HG03175 (cell line): ENCODE measurements at regions not wholly inside any gene's neighbourhood (a gene's known extent, or its start where the extent isn't known, plus 50 kb on each side); places are given as distances from the start of the nearest gene placed in this dataset.
"Not testable (repeated sequence)": the region's sequence is repeated elsewhere in the genome, so short reads cannot be mapped to it uniquely, and the experiment has no call there.

Experiments
- ATAC-seq: cut with Tn5 transposase; IDR thresholded peaks from one replicate; pipeline ENCODE4 v1.9.1; 2021; ENCODE audit warnings: mild to moderate bottlenecking, moderate library complexity; ENCODE audit not compliant: unreplicated experiment

DNA sequence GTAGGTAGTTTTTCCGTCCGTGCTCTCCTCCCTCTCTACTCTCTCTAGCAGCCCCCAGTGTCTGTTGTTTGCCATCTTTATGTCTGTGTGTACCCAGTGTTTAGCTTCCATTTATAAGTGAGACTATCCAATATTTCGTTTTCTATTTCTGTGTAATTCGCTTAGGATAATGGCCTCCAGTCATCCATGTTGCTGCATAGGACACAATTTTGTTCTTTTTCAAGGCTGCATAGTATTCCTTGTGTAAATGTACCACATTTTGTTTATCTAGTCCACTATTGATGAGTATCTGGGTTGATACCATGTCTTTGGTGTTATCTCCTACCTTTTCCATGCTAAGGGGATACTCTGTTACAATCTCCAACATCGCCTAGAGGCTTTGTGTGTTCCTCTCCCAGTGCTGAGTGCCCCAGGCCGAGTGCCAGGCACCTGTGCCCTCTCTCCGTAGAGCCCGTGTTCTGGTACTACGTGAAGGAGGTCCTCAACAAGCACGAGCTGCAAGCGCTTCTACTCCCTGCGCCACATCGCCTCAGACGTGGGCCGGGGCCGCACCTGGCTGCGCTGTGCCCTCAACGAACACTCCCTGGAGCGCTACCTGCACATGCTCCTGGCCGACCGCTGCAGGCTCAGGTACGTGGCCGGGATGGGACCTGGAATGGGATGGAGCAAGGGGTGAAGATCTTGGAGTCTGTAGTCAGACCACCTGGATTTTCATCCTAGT, 51.0 kb downstream of the NPIPB11 start:
- ATAC-seq: not testable (repeated sequence)

DNA sequence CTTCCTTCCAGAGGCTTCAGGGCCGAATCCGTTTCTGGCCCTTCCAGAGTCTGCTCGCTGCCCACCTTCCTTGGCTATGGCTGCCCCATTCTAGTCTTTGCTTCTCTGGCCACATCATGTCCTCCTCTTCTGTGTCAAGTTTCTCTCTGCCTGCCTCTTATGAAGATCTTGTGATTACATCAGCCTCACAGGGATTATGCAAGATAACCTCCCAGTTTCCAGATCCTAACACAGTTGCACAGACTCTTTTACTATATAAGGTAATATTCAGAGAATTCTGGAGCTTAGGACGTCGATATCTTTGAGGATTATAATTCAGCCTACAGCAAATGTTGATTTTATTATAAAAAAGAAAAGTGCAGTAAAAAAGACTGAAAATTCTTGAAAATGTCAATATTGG, 52.1 kb downstream of the NPIPB11 start:
- not testable (repeated sequence) for ATAC-seq

DNA sequence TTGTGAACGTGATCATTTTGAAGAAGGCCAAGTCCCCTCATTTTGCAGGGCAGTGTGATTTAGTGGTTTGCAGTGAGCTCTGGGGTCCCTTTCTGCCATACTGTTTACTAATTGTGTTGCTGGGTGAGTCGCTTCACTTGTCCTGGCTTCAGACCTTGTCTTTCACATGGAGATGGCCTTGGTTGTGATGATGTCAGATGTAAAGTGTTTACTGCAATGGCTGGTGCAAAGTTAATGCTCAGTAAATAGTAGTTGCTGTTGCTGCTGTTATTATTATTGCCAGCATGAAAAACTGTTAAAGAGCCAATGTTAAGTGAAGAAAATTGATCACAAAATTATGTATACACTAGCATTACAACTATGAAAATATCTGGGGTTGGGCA, 53.9 kb downstream of the NPIPB11 start:
- ATAC-seq: not testable (repeated sequence)

DNA sequence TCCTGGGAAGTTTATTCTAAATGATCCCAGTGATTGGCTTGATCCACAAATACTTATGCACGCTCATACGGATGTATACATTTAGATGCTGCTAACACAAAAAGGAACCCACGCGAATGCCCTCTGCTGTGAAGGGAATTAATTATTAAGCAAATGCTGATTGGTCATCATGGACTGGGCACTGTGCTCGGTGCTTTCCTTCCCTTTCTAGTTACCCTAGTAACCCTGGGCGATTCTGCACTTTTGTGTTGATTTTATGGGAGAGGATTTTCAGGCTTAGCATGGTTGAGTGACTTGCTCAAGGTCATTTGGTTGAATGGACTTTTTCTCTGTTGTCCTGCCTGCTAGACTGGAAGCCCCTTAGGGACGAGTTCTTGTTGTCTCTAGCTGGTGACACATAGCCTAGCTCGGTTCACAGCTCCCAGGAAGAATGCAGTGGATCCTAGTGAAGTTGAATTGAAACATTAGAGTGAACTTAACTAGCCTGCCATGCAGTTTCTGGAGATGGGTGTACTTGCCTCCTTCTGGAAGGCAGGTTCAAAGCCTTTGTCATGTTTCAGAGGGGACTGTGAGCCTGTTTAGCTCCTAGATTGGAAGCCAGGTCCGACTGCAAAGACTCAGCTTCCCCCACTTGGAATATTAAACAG, 54.4 kb downstream of the NPIPB11 start:
- not testable (repeated sequence) for ATAC-seq

DNA sequence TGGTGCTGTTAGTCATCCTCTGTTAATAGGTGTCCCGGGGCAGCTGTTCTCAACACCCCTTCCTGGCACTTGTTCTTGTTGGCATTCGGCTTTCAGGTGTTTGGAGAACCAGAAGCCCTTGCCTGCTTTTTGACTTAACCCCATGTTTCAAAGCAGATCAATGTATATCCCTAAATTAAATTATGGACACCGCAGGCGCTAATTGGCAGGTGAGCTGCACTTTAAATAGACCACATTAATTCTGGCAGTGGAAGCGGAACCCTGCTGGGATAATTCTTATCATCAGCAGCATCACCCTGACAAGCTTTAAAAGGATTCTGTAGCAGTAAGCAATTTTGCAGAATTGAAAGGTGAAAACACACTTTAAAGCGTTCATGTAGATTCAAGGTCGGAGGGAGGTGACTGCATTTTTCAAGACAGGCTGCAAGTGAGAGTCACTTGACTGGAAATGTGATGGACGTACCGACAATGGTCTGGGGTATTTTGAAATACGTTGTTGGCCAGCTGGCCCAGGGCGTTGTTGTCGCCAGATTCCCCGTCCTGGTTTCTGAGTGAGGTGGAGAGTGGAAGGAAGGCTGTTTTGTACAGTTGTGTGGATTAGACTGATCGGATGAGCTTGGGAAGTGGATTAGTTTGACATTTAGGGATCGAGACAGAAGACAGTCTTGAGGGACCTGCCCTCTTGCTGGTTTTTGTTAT, 55.1 kb downstream of the NPIPB11 start:
- ATAC-seq: not testable (repeated sequence)

DNA sequence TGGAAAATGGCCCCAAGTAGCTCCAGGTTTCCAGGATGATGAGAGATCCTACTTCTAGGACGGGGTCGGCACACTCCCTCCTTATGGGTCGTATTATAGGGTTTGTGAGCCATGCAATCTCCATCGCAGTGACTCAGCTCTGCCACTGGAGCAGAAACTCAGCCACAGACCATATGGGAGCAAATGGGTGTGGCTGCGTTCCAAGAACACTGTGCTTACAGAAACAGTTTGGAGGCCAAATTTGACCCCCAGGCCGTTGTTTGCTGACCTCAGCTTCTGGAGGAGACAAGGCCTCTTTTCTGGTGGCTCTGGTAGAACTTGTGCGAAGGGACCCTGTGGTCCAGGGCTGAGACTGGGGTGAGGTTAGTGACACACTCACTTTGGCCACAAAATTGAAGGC, 56.5 kb downstream of the NPIPB11 start:
- ATAC-seq: not testable (repeated sequence)

DNA sequence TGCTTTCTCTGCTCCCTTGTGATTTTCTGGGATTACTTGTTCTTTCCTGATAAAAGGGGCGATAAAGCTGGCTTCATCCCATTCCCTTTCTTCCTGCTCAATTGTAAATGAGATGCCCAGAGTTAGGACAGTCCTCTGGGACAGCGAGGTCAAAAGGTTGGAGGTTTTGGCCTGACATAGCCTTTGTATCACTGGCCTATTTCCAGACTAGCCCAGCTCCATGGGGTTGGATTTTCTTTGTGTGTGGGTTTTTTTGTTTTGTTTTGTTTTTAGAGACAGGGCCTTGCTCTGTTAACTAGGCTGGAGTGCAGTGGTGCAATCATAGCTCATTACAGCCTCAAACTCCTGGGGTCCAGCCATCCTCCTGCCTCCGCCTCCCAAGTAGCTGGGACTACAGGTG, 57.8 kb downstream of the NPIPB11 start:
- ATAC-seq: not testable (repeated sequence)

DNA sequence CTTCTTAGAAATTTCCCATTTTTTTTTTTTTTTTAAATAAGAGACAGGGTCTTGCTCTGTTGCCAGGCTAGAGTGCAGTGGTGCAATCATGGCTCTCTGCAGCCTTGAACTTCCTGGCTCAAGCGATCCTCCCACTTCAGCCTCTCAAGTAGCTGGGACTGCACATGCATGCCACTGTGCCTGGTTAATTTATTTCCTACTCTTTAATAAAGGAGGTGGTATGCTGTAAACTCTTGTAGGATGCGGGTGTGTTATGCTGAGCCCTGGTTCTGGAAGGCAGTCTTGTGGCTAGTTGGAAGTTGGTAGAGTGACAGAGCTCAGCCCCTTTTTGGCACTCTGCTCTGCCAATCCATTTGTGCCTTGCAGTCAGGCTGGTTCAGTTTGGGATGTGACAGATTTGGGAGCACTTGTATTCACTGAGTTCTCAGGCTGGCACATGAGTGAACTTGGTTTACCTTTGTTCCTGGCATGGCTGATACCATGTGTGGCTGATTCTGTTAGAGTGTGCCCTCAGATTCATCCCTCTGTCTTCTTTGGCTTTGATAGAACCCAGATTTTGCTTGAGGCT, 58.3 kb downstream of the NPIPB11 start:
- ATAC-seq: not testable (repeated sequence)

DNA sequence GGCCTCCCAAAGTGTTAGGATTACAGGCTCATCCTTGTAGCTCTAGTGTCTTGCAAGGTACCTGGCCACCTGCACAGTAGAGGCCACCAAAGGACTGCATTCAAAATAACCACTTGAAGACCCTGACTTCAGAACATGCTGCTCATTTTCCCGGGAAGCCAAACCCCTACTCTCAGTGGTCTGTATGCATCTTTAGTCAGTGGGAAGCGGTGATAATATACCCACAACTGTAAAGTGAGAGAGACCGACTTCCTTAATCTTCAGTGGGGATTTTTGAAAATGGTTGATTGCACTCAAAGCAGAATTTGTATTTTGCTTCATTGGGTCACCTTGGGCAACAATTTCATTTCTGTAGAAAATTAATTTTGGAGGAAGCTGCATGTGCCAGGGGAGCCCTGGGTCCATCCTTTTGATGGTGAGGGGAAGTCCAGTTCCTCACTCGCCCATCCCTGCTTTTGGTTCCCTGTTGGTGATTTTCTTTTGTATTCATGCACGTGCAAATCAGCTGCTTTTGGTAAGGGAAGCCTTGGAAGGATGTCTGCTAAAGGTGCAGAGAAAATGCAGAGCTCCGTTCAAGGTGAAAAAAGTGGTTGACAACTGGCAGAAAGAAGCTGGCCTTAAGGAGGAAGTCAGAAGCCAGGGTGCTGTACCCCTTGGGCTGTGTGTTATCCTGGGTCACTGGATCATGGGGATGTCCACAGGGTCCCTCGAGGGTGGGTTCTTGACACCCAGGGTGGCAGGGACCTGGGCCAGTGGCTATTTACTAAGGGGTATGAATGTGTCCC, 59.5 kb downstream of the NPIPB11 start:
- not testable (repeated sequence) for ATAC-seq

DNA sequence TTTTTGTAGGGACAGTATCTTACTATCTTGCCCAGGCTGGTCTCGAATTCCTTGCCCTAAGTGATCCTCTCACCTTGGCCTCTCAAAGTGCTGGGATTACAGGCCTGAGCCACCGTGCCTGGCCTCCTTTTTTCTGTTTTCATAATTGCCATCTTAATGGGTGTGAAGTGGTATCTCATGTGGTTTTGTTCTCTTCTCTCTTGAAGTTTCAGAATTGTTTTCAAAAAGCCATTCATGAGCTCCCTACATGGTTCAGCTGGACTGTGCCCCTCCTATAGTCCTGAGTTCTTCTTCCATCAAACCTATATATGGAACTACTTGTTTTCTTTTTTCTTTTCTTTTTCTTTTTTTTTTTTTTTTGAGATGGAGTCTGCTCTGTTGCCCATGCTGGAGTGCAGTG, 60.3 kb downstream of the NPIPB11 start:
- ATAC-seq: not testable (repeated sequence)

DNA sequence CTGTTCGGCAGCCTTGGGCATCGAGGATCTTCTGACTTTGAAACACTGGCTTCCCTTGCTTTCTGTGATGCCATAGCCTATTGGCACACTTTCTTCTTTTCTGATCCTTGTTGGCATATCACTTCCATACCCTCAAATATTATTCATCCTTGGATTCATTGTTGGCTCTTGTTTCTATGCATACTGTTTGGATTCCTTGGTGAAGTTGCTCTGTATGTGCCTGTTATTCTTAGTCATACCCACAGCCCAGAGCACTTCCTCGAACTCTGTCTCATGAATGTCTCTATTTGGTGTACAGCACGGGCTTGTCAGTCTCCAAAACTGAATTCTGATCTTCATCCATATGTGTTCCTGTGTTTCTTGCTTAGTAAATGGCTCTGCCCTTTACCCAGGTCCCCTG, 63.6 kb downstream of the NPIPB11 start:
- ATAC-seq: not testable (repeated sequence)

DNA sequence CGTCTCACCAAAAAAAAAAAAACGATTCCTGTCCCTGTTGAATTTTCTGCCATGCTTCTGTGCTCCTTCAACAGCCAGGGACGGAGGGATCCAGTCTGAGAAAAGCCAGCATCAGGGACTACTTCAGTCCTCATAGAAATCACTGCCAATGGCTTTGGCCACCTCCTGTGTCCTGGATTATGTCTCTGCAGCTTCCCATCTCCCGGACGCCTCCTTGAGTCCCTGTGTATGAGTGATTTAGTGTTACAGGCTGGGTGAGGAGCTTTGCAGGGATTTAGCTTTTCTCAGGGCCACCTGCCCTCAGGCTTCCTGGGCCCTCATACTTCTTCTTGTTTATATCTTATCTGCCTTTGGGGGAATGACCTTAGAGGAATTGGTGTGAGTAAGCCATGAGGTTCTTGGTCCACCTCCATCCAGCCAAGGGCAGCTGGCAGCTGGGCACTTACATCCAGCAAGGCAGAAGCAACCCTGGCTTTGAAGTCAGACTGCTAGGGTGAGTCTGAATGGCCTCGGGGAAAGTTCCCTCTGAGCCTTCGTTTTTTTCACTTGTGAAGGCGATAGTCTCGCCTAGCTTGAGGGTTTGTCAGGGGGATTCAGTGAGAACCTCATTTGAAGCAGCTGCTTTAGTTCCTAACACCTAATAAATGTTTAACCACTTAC, 65.6 kb downstream of the NPIPB11 start:
- ATAC-seq: not testable (repeated sequence)

DNA sequence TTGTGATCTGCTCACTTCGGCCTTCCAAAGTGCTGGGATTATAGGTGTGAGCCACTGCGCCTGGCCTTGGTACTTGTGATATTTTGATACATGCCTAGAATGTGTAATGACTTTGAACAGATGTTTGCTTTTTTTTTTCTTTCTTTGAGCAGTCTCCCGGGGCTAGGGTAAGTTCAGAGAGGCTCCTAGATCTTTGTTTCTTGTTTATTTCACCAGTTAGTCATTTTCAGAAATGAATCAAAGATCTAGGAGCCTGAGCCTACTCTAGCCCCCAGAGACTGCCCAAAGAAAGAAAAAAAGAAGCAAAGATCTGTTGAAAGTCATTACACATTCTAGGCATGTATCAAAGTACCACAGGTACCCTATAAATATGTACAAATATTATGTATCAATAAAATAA, 66.3 kb downstream of the NPIPB11 start:
- ATAC-seq: not testable (repeated sequence)

DNA sequence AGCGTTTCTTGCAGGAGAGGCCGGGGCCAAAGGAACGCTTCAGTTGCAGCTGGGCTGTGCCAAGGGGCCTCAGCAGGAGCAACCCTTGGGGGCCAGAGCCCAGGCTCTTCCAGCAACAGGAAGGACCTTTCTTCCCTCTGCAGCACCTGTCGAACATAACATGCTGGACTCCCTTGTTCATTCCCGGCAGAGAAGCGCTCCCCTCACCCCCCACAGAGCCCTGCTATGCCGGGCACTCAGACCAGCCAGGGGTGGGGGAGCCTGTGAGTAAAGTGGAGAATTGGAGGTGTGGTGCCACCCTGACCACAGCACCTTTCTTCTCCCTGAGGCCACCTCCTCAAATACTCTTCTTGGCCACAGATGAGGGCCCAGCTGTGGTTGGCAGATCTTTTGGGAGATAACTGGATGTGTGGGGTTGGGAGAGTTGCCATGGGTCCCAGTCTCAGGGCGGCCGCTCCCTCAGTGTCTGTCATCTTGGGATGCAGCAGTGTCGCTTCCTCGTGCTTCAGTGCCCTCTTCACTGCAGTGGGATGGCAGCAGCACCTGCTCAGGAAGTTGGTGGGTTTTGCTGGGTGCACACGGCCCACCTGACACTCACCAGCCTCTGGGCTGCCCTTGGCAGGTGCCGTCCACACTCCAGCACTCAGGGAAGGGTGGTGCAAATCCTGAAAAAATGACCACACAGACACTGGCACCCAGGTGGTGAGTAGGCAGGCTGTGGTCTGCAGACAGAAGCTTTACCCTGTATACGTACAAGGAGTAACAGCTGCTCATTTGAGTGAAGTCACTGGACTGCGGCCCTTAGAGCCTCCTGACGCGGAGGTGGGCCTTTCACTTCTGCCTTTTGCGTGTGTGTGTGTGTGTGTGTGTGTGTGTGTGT, 67.5 kb downstream of the NPIPB11 start:
- ATAC-seq: peak; percentile 85

DNA sequence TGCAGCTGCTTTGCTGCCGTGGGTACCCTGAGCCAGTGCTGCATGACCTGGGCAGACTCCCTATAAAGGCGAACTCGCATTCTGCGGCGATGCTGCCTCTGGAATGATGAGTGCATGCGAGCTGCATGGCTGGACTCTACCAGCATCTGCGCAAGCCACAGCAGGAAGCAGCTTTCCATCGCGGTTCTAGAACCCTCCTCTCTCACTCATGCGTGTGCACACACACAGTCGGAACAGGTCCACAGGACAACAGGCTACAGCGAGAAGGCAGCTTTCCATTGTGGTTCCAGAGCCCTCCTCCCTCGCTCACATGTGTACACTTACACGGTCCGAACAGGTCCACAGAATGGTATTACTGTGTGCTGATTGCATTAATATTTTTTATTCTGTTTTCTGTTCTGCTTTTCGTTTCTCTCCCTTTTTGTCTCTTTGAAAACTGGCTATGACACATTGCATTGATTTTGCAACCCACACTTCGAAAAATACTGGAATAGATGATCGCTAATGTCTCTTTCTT, 69.1 kb downstream of the NPIPB11 start:
- ATAC-seq: not testable (repeated sequence)

DNA sequence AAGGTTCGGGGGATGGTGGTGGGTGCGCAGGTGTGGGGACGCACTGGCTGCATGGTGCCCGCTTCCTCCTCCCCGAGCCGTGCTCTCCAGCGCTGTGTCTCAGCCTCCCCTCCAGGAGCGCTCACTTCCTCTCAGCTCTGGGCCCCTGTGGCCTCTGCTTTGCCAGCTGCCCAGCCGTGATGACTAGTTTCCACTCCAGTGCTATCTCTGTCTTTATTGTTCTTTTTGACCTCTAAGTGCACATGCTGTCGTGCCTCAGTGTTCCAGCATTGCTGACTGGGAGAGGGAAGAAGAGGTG, 71.0 kb downstream of the NPIPB11 start:
- ATAC-seq: not testable (repeated sequence)

DNA sequence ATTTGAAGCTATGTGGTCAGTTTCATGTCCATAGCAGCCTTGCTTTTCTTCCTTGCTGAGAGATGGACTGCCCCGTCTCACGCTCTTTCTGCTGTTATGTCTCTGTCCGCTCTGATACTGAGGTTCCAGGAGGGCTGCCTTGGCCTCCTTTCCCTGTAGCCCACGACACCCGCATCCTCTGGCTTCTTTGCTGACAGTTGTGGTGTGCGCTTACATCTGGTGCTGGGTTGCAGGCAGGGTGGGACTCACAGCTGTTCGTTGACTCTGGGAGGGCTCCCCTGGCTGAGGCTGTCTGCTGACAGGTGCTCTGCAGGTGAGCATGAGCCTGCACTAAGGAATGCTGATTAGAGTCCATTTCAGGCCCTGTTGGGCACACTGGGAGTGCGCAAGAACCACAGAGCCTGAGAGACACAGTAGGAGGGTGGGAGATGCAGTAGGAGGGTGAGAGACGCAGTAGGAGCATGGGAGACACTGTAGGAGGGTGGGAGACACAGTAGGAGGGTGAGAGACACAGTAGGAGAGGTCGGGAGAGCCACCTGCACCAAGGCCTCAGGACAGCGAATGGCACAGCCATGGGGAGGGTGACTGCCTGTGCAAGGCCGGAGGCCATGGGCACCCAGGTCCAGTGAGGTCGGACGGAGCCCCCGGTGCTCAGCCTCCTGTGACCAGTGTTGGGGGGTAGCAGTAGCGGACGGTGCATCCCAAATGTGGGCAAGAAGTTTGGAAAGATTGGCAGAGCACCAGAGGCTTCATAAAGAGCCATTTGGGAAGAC, 71.5 kb downstream of the NPIPB11 start:
- ATAC-seq: not testable (repeated sequence)

DNA sequence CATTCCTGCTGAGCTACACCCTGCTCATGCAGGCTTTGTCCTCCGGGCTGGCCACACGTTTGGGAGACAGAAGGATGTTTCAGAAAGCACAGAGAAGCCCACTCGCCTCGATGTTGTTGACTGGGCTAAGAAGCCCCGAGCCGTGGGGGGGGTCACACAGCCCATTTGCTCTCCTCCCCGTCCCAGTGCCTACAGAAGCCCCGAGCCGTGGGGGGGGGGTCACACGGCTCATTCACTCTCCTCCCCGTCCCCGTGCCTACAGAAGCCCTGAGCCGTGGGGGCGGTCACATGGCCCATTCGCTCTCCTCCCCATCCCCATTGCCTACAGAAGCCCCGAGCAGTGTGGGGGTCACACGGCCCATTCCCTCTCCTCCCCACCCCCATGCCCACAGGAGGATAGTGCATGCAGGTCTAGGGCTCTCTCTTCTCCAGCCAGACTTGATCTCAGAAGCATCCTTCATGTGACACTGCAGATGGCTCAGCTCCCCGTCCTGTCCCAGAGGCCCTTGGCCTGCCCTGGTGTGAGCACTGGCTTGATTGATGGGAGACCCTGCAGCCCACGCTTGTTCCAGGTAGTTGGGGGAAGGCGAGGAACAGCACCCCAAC, 72.9 kb downstream of the NPIPB11 start:
- not testable (repeated sequence) for ATAC-seq
